Embryonic facial prominence (tissue), 1 donor: ENCODE measurements at regions not wholly inside any gene's neighbourhood (a gene's known extent, or its start where the extent isn't known, plus 50 kb on each side); places are given as distances from the start of the nearest gene placed in this dataset.

Source experiments
- DNase-seq: peaks from one replicate; pipeline ENCODE4 v3.0.0-alpha.2; 2016; ENCODE audit errors: extremely low spot score

DNA sequence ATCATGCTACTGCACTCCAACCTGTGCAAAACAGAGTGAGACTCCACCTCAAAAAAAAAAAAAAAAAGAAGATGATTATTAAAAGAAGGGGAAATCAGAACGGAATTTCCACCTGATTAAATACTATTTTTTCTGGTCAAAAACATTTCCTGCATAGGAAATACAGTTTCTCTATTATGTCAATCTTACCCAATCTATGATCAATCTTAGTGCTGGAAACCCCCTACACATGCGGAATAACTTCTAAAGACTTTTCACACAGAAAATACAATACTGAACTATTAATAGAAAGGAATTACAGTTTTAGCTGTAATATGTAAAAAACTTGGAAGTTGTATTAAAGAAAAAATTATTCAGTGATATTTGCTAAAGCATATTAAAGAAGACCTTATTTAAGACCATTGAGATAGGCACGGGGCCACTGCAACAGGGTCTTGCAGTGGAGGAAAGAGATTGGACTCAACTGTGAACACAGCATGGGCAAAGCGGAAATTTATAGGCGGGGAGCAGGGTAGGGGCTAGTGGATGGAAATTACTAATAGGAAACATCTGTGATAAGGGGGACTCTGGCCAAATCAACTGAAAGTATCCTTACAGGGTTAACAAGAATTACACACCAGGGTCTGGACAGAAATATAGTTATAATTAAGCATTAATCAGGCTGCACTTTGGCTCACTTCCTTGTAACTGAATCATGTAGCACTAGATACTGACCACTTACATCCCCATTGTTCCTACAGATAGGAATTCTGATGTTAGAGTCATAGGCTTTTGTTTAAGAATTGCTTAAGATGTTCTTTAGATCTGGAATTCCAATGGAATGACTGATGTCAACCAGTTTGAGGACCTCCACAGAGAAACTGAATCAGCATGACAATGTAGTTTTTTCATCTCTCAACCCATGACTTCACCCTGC is 411.5 kb upstream of the DDI1 start:
- no peak for DNase-seq

DNA sequence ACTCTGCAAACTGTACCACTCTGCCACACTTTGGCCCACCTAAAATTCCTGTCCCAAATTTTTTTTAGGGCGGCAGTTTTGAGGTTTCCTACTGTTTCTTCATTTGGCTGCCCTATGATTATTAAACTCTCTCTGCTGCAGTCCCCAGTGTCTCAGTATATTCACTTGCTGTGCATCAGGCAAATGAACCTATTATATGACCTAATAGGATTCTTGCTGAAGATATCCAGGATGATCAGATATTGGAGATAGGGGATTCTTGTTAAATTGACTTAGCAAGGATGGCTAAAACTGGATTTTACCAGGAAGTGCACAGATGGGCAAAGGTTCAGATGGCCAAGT is 410.8 kb upstream of the DDI1 start:
- DNase-seq: no peak

DNA sequence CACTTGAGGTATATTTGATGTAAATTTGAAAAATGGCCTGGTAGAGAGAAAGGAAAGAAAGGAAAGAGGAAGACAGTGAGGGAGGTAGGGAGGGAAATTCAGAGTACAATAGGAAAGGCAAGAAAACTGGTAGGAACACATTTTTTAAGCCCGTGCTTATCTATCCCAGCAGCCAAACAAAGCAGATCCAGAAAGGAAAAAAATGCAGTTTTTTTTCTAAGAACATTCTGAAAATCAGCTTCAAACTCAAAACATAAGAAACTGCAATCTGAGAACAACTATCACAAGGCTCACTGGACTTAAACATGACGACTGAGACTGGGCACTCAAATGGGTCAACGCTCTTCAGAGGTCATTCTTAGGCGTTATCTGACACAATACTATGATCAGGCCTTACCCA is 408.3 kb upstream of the DDI1 start:
- no peak for DNase-seq

DNA sequence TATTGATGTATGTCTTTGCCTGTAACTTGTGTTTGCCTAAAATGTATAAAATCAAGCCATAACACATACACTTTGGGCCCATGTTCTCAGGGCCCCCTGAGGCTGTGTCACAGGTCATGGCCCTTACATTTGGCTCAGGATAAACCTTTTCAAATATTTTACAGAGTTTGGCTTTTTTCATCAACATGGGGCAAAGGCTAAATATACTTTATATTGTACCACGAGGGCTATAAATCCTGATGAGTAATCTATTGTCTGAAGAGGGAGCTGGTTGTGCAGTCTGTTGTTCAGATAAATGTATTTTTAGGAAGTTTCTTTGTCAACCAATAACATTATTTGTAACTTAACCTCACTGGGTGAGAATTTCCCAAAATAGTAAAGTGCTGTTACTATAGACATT is 404.6 kb upstream of the DDI1 start:
- DNase-seq: no peak

DNA sequence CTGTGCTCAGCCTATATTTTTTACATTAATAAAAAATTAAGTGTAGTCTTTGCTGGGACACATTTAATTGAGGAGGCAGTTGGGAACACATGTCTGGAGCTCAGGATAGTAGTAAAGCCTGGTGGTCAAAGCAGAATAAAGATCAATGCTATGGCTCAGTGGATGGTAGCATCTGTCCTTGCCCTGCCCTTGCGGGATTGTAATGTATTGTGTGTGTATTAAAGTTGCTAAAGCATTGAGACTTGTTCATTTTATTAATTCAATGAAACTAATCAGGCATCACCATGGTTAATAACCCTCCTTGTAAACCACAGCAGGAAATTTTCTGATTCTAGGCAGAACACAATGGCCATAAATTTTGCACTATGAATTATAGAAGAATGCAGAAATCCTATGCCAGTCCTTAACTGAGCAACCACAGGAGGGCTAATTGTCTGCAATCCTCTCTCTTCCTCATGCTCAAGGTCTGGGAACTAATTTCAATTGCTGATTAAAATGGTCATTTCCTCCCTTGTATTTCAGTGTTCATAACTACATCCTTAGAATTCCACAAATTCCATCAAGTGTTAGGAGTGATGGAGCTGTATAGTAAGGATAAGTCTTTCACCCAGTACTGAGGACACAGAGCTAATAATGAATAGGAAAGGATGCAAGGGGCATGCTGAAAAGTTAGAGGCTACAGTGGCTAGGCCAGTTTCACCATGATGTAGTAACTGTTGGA is 403.2 kb upstream of the DDI1 start:
- DNase-seq: no peak

DNA sequence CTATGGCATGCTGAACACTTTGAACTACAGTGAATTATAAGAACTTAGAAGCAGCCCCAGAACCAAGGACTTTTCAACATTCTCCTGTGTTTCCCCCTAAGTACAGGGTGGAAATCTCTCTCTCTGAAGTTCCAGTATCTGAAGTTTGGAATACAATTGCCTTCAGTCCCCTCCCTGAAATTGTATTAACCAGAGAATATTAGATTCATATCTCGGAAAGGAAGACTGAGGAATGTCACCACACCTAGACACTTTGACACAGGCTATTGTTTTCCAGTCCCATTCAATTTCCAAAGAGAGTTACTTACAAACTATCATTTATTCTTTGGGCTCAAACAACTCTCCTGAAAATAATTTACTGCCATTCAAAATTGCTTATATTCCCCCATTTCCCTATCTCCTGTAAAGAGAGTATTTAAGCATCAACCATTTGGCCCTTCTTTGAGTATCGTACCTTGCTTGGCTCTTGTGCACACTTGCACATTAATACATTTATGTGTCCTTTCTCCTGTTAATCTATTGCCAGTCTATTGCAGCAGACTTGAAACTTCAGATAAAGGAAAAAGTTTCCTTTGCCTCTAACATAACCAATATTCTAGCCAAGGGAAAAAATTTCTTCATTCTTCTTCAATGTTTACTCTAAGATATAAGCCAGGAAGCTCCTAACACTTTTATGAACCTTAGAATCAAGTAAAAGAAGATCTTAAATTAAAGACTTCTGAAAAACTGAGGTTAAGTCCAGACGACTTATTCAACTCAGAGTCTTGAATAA is 402.4 kb upstream of the DDI1 start:
- DNase-seq: no peak

DNA sequence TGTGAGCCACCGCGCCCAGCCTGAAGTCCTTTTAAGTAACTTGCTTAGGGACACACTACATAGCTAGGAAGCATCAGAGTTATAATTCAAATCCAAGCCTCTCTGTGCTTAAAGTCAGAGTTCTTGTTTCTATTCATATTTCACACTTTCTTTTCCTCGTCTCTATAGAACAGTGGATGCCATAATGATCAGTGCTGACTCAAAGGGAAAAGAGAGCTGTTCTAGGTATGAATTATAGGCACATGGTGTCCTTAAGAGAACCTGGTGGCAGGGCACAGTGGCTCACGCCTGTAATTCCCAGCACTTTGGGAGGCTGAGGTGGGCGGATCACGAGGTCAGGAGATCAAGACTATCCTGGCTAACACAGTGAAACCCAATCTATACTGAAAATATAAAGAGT is 400.2 kb upstream of the DDI1 start:
- DNase-seq: no peak

DNA sequence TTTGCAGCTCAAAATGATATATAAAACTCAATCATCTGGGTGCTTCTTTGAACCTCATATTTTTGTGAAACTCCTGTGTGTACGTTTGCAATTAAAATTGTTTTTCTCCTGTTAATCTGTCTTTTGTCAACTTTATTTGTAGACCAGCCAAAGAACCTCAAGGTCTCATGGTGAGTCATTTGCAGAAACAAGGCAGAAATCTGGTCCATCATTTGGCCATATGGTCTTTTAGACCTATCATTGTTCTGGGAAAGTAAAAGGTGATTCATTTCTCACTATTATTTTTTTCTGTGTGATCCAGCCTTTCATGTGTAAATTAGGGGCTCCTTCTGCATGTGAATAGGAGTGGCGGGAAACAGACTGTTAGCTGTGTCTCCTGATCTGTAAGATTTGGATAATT is 399.1 kb upstream of the DDI1 start:
- DNase-seq: no peak

DNA sequence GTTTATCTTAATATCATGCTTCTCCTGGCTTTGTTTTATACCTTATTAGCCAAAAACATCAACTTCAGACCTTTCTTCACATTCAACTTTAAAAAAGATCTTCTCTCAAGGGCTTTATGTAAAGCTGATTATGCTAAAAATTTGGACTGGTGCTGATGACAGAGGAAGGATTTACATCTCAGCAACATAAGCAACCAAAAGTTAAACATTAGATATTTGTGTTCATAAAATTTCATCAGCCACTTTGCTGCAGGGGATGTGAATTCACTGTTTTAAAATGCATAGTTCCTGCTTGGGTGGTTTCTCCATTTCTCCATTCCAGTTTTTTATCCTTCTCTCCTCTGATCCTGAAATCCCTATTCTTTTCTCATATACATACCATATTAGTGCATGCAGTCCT is 398.6 kb upstream of the DDI1 start:
- no peak for DNase-seq

DNA sequence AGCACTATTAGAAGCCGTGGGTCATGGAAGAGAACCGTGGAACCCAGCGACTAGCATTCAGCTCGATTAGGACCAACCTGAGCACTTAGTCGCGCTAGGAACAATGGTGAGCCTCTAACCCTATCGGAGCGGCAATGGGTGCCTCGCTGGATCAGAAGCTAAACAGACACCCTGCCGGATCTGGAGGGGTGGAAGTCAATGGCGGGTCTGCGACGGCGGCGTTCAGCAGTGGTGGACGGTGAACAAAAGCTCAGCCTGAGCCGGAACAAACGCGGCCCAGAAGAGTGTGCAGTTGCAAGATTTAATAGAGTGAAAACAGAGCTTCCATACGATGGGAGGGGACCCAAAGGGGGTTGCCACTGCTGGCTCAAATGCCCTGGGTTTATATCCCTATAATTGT is 391.8 kb upstream of the DDI1 start:
- DNase-seq: no peak

DNA sequence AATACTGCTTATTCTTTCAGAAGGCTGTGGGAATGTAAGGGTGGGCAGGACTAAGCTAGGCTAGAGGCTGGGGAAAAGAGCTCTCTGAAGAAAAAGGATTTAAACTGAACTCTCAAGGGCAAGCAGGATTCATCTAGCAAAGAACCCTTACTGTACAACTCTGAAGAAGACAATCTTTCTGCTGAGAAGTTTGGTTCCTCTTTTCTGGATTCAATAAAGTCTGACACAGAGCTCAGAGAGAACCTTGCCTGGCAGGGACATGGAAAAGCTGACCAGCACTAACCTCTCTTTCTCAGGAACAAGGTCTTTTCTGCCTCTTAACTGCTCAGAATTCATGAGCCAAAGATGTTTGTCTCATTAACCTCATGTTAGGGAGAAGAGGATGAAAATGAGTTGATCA is 388.4 kb upstream of the DDI1 start:
- no peak for DNase-seq

DNA sequence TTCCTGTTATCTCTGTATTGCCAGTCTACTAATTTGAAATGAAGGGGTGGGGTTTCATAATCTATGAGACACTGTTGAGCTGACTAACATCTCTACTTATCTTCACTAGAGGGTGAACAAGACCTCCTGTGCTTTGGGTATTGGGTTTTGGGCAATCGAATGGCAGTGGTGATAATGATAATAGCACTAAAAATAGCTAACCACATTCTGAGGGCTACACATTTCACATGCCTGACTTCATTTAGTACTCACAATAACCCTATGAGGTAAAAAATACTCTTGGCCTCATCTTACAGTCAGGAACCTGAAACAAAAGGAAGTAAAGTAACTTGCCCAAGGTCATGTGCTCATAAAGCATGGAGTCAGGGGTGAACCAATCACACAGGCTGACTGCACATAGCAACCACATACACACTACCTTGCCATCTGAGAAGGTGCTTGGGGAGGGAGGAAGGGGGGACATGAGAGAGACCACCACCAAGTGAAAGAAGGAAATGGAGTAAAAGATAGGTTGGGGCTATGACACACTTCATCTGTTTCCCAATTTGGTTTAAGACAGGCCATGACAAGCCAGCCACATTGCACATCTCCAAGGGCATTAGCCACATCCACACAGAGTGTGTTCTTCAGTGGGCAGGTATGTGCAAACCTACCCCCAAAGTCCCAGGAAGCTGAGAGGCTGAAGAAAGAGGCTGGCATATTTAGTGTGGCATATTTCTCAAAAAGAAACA is 387.6 kb upstream of the DDI1 start:
- DNase-seq: no peak

DNA sequence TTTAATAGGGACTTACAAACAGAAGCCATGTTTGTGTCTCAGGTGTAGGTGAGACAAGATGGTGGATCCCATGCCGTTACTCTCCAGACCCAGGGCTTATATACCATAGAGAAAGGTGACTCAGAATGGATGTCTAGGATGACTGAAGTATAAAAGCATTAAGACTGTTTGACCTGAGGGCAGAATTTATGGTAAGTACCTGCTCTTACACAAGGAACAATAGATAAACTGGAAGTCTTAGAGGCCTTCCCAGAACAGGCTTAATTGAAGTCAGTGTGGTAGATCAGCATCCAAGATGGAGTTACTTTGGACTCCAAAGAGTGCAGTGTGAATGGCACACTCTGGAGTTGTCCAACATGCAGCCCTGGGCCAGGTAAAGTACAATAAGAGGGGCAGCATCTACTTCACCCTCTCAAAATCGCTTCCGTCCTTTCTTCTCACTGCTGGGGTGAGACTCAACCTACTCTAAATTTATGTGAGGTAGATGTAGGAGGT is 387.0 kb upstream of the DDI1 start:
- DNase-seq: no peak

DNA sequence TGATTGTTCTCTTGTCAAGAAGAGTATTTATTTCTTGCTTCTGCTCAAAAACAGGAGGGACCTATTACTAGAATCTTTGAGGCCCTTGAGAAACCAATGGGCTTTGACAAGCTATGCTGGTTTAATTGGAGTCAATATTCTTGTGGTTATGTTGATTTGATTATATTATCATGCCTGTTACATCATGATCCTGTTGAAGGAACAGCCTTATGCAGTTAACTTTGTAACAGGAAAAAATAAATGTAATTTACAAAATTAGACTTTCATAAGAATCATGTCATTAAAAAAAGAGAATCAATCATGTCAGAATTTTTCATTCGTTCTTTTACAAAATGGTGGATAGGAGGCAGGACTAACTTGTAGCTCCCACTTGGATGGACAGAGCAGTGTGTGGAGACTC is 386.1 kb upstream of the DDI1 start:
- DNase-seq: no peak

DNA sequence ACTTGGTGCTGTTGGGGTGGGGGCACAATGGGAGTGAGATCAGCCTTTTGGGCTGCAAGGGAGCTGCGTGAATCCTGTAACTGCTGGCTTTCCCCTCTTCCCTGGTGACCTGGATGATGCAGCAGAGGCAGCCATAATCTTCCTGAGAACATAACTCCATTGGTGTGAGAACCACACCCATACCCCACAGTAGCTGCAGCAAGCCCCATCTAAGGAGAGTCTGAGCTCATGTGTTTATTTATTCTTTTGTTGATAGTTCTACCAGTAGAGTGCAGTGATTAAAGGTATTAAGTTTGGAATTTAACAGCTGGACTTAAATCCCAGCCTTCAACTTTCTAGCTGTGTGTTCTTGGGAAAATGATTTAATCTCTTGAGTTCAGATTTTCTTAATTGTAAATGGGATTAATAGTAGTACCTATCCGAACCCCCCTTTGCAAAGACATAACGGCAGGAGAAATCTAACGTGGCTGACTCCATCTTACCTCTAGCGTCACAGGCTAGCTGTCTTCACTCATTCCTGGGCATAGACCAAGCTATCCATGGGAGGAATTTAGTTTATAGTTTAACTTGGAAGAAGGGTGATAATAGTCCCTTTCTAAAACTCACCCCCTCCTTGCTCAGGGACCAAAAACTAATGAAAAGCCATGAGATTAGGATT is 385.0 kb upstream of the DDI1 start:
- DNase-seq: no peak

DNA sequence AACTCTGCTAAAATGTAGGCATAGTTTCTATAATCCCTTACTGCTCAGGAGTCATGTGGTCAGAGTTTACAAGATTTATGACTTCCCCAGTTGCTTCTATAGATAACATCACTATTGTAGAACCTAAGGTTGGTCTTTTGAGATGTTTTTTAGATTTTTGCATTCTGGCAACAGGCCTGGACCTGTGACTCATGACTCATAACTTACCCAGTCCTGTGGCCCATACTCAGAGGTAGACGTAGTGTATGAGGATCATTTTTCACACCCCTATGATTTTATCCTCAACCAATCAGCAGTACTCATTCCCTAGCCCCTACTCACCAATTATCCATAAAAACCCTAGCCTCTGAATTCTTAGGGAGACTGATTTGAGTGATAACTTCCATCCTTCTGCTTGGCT is 384.4 kb upstream of the DDI1 start:
- no peak for DNase-seq

DNA sequence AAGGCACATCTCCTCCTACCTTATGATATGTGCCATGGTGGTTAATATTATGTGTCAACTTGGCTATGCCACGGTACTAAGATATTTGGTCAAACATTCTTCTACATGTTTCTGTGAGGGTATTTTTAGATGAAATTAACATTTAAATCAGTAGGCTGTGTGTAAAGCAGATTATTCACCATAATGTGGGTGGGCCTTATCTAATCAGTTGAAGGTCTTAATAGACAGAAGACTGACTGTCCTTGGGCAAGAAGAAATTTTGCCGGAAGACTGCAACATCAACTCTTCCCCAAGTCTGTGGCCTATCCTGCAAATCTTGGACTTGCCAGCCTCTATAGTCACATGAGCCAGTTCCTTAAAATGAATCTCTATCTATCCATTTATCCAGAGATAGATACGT is 380.1 kb upstream of the DDI1 start:
- DNase-seq: no peak

DNA sequence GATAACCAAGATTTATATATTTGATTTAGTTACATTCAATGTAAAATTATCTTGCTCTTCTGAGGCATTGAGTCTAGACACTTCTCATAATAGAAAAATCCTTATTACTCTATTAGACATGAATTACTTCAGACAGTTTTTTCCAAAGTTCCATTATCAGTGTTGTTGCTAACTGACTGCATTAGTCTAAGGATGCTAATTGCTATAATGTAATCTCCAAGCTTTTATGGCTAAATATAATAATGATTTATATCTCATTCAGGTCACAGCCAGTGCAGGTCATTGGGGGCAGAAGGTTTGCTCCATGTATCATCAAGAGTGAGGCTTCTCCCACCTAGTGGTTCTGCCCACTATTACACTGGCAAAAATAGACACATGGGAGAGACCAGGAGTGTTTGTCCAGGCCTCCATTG is 377.2 kb upstream of the DDI1 start:
- DNase-seq: no peak

DNA sequence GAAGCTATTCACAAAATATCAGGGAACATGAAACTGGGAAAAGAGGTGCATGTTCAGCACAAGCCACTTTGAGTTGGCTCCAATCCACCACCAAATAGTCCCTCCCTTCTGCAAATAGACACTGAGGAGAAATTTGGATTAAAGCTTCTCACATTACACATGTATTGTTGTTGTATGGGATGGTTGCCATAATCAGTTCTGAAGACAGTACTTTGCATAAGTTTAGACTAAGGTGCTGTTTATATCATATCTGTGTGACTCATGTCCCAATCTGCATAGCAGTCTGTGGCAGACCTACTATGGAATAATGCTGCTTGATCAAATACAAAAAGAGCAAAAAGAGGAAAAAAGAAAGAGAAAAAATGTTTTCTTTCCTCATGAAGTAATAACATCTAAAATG is 376.7 kb upstream of the DDI1 start:
- DNase-seq: no peak

DNA sequence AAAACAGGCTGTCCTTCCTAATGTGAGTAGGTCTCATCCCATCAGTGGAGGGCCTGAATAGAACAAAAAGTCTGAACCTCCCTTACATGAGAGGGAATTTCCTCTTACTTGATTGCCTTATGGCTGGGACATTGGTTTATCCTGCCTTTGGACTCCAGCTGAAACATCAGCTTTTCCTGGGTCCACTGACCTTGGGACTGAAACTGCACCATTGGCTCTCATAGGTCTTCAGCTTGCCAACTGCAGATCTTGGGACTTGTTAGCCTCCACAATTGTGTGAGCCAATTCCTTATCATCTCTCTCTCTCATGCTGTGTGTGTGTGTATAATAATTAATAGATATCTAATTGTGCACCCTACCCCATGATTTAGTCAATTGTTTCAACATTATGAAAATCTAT is 375.3 kb upstream of the DDI1 start:
- DNase-seq: no peak

DNA sequence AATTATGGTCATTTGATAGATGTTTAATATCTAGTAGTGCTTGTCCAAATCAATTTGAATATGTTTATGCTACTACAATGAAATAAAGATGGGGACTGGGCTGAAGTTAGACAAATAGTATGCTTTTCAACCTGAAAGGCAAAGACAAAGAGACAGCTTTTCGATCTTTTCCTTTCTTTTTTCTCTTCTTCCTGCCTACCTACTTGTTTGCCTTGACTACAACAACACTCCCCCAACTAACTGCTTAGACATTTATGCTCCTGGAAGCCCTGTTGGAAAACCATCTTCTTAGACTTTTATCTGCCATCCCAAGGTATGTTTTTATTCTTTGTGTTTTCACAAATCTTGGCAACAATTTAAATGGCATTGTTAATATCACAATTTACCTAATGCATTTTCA is 374.4 kb upstream of the DDI1 start:
- DNase-seq: no peak
